Left lung (tissue), 4 donors: ENCODE measurements at regions not wholly inside any gene's neighbourhood (a gene's known extent, or its start where the extent isn't known, plus 50 kb on each side); places are given as distances from the start of the nearest gene placed in this dataset.
"Not testable (repeated sequence)": the region's sequence is repeated elsewhere in the genome, so short reads cannot be mapped to it uniquely, and the experiment has no call there.

Experiments
- ATAC-seq: fragments of 200-7000 bp; cut with Tn5 transposase; one replicate; pipeline ENCODE4 v1.9.1; 2020; ENCODE audit warnings: moderate library complexity
- DNase-seq, 4 donors: peaks; one replicate each; pipeline ENCODE4 v3.0.0-alpha.2; 2013 to 2020
- H3K27ac ChIP-seq, 2 donors: fragments of 200-600 bp; sonication (generic) in 1 of 2; one replicate each; pipeline versions ENCODE4 v1.5.0 to v1.8.0; 2020 to 2021
- H3K27me3 ChIP-seq, 2 donors: fragments of 200-600 bp; sonication (generic) in 1 of 2; one replicate each; pipeline versions ENCODE4 v1.5.0 to v1.8.0; 2020 to 2021
- H3K36me3 ChIP-seq, 2 donors: fragments of 200-600 bp; sonication (generic) in 1 of 2; one replicate each; pipeline versions ENCODE4 v1.5.0 to v1.8.0; 2020 to 2021
- H3K4me1 ChIP-seq, 2 donors: fragments of 200-600 bp; one replicate each; pipeline ENCODE4 v1.8.0; 2021
- H3K4me3 ChIP-seq, 2 donors: fragments of 200-600 bp; sonication (generic) in 1 of 2; one replicate each; pipeline versions ENCODE4 v1.5.0 to v1.8.0; 2020 to 2021; ENCODE audit warnings: mild to moderate bottlenecking in 1 of 2
- H3K9me3 ChIP-seq, 2 donors: fragments of 200-600 bp; sonication (generic) in 1 of 2; one replicate each; pipeline versions ENCODE4 v1.5.0 to v1.8.0; 2020 to 2021
- CTCF ChIP-seq, 2 donors: fragments of 200-600 bp; sonication (generic) in 1 of 2; IDR thresholded peaks; one replicate each; pipeline versions ENCODE4 v1.5.0 to v1.8.0; 2021; ENCODE audit warnings: antibody characterized with exemption in 2 of 2
- intact Hi-C, 2 donors: fragments of 100-400 bp; cut with DNase I; formaldehyde crosslinking; loops; one replicate each; pipeline versions ENCODE4 v1.11.2 to v1.14.2; 2022
- donor health status: DM: no; HTN: yes; CAD: no.
- donor health status: DM: no; HTN: no; CAD: no.

GRCh38 chr18:62648045-62648678 lies 67.2 kb upstream of the PHLPP1 start:
- intact Hi-C loops: no loop called here
- Histone ChIP-seq H3K4me3 (no peak overlapping the region), H3K27me3 (no peaks in the 10 kb centered on the region), H3K27ac (no peak overlapping the region), H3K9me3 (peaks cover 0 to 3% of the 10 kb centered on the region in 2 donors), H3K4me1 (no peaks in the 10 kb centered on the region), H3K36me3 (no peaks in the 10 kb centered on the region)
- no peak for TF ChIP-seq CTCF (IDR thresholded peaks at IDR 0.05)
- no peak for DNase-seq
- ATAC-seq: no peak

GRCh38 chr18:62651276-62652056 lies 63.9 kb upstream of the PHLPP1 start:
- Histone ChIP-seq H3K27ac (no peak overlapping the region), H3K27me3 (no peaks in the 10 kb centered on the region), H3K4me1 (no peaks in the 10 kb centered on the region), H3K9me3 (no peaks in the 10 kb centered on the region), H3K4me3 (no peak overlapping the region), H3K36me3 (no peaks in the 10 kb centered on the region)
- no peak for DNase-seq
- intact Hi-C loops: no loop called here
- no peak for TF ChIP-seq CTCF (IDR thresholded peaks at IDR 0.05)
- no peak for ATAC-seq

- H3K27ac ChIP-seq, H3K4me1 ChIP-seq, H3K27me3 ChIP-seq, ATAC-seq, H3K9me3 ChIP-seq, H3K36me3 ChIP-seq, DNase-seq, intact Hi-C loops, H3K4me3 ChIP-seq: not testable (repeated sequence)
These were observed 63.2 kb upstream of the PHLPP1 start for GRCh38 chr18:62652057-62652629.

- DNase-seq (peak in 1 of 4 donors; percentile 43), ATAC-seq (peak; percentile 54)
- no peaks in the 10 kb centered on the region for H3K27me3 ChIP-seq
- intact Hi-C loops: no loop called here
- H3K4me3 ChIP-seq: no peak overlapping the region
- H3K4me1 ChIP-seq: no peaks in the 10 kb centered on the region
- TF ChIP-seq CTCF (IDR thresholded peaks at IDR 0.05): no peak
- H3K27ac ChIP-seq: no peak overlapping the region
- H3K36me3 ChIP-seq: no peaks in the 10 kb centered on the region
- no peaks in the 10 kb centered on the region for H3K9me3 ChIP-seq
These were observed 59.7 kb upstream of the PHLPP1 start for GRCh38 chr18:62655520-62656219.

- ATAC-seq (no peak), DNase-seq (no peak)
- Histone ChIP-seq H3K4me1 (no peaks in the 10 kb centered on the region), H3K27me3 (no peaks in the 10 kb centered on the region), H3K4me3 (no peak overlapping the region), H3K9me3 (no peaks in the 10 kb centered on the region), H3K27ac (no peak overlapping the region), H3K36me3 (no peaks in the 10 kb centered on the region)
- no peak for TF ChIP-seq CTCF (IDR thresholded peaks at IDR 0.05)
- intact Hi-C loops: no loop called here
These were observed 57.3 kb upstream of the PHLPP1 start for GRCh38 chr18:62658028-62658427.
